Hepatocyte (in vitro differentiated cells): ENCODE measurements at regions not wholly inside any gene's neighbourhood (a gene's known extent, or its start where the extent isn't known, plus 50 kb on each side); places are given as distances from the start of the nearest gene placed in this dataset.

Experiments used
- DNase-seq: peaks from one replicate; pipeline ENCODE4 v3.0.0-alpha.2; 2016; ENCODE audit warnings: low spot score
- H2AFZ ChIP-seq: fragments of 200-600 bp; sonication (generic); 2 replicates; pipeline ENCODE4 v1.6.0; 2016; ENCODE audit warnings: antibody characterized with exemption, mild to moderate bottlenecking
- H3K27ac ChIP-seq: fragments of 200-600 bp; sonication (generic); 2 replicates; pipeline ENCODE4 v1.5.1; 2016; ENCODE audit warnings: mild to moderate bottlenecking
- H3K27me3 ChIP-seq: fragments of 200-600 bp; sonication (generic); 2 replicates; pipeline ENCODE4 v1.6.1; 2016
- H3K36me3 ChIP-seq: fragments of 200-600 bp; sonication (generic); replicated peaks from 2 replicates; pipeline ENCODE4 v1.5.1; 2016; ENCODE audit warnings: low read depth; ENCODE audit not compliant: insufficient read depth
- H3K4me1 ChIP-seq: fragments of 200-600 bp; sonication (generic); 2 replicates; pipeline ENCODE4 v1.5.1; 2016; ENCODE audit warnings: mild to moderate bottlenecking, moderate library complexity; ENCODE audit not compliant: insufficient read depth
- H3K4me2 ChIP-seq: fragments of 200-600 bp; sonication (generic); 2 replicates; pipeline ENCODE4 v1.6.0; 2016
- H3K4me3 ChIP-seq: fragments of 200-600 bp; sonication (generic); 2 replicates; pipeline ENCODE4 v1.5.1; 2016; ENCODE audit warnings: mild to moderate bottlenecking
- H3K79me2 ChIP-seq: fragments of 200-600 bp; sonication (generic); 2 replicates; pipeline ENCODE4 v1.6.0; 2017; ENCODE audit warnings: mild to moderate bottlenecking
- H3K9me2 ChIP-seq: fragments of 200-600 bp; sonication (generic); replicated peaks from 2 replicates; pipeline ENCODE4 v1.6.0; 2017; ENCODE audit warnings: mild to moderate bottlenecking; ENCODE audit not compliant: insufficient read depth
- H3K9me3 ChIP-seq: fragments of 200-600 bp; sonication (generic); 2 replicates; pipeline ENCODE4 v1.5.1; 2016; ENCODE audit warnings: low read depth, mild to moderate bottlenecking
- H4K20me1 ChIP-seq: fragments of 200-600 bp; sonication (generic); 2 replicates; pipeline ENCODE4 v1.6.0; 2016; ENCODE audit warnings: mild to moderate bottlenecking; ENCODE audit not compliant: insufficient read depth, poor library complexity, severe bottlenecking
- CTCF ChIP-seq: fragments of 200-600 bp; sonication (generic); IDR thresholded peaks from 2 replicates; pipeline ENCODE4 v1.5.1; 2016; ENCODE audit warnings: antibody characterized with exemption, mild to moderate bottlenecking; ENCODE audit not compliant: poor library complexity
- EZH2 ChIP-seq: fragments of 200-600 bp; sonication (generic); IDR thresholded peaks from 2 replicates; pipeline ENCODE4 v1.6.1; 2016; ENCODE audit warnings: antibody characterized with exemption, mild to moderate bottlenecking, borderline replicate concordance
- EZH2phosphoT487 ChIP-seq: fragments of 200-600 bp; sonication (generic); IDR thresholded peaks from one replicate; pipeline ENCODE4 v1.6.1; 2018; ENCODE audit warnings: antibody characterized with exemption, mild to moderate bottlenecking, low read depth, moderate library complexity; ENCODE audit not compliant: unreplicated experiment, severe bottlenecking
- WGBS: methylation state at CpG from one replicate; pipeline ENCODE4 v1.1.6; 2016; ENCODE audit warnings: low lambda C conversion rate; ENCODE audit errors: missing lambda C conversion rate; 5-methylcytosine and 5-hydroxymethylcytosine counted together

GRCh38 chr10:51007781-51008180 is 66.5 kb upstream of the PRKG1 start:
- Histone ChIP-seq H3K27ac (no peak overlapping the region), H3K79me2 (no peaks in the 10 kb centered on the region), H3K9me2 (no peaks in the 10 kb centered on the region), H2AFZ (no peak overlapping the region), H3K9me3 (no peaks in the 10 kb centered on the region), H3K4me1 (no peaks in the 10 kb centered on the region), H3K27me3 (no peaks in the 10 kb centered on the region), H3K36me3 (no peaks in the 10 kb centered on the region), H3K4me2 (no peak overlapping the region), H3K4me3 (no peak overlapping the region), H4K20me1 (no peaks in the 10 kb centered on the region)
- 78% methylated on average over 2 of the region's 2 CpGs for WGBS
- TF ChIP-seq CTCF = no peak
- no peak for TF ChIP-seq EZH2
- TF ChIP-seq EZH2phosphoT487 = no peak
- no peak for DNase-seq

- Histone ChIP-seq H3K9me3 (no peaks in the 10 kb centered on the region), H2AFZ (no peak overlapping the region), H4K20me1 (no peaks in the 10 kb centered on the region), H3K36me3 (no peaks in the 10 kb centered on the region), H3K4me1 (no peaks in the 10 kb centered on the region), H3K27ac (no peak overlapping the region), H3K9me2 (no peaks in the 10 kb centered on the region), H3K4me3 (no peak overlapping the region), H3K27me3 (no peaks in the 10 kb centered on the region), H3K4me2 (no peak overlapping the region), H3K79me2 (no peaks in the 10 kb centered on the region)
- TF ChIP-seq EZH2phosphoT487 (no peak), CTCF (no peak), EZH2 (no peak)
- WGBS = 90% methylated on average over 3 of the region's 3 CpGs
- DNase-seq = no peak
These were observed 65.9 kb upstream of the PRKG1 start for GRCh38 chr10:51008346-51008745.

GRCh38 chr10:51010977-51011376 is 63.3 kb upstream of the PRKG1 start:
- TF ChIP-seq EZH2phosphoT487 (no peak), CTCF (peak; percentile 71), EZH2 (no peak)
- Histone ChIP-seq H3K4me2 (no peak overlapping the region), H3K4me1 (no peaks in the 10 kb centered on the region), H3K79me2 (no peaks in the 10 kb centered on the region), H3K27ac (no peak overlapping the region), H3K4me3 (no peak overlapping the region), H4K20me1 (no peaks in the 10 kb centered on the region), H3K36me3 (no peaks in the 10 kb centered on the region), H3K9me2 (no peaks in the 10 kb centered on the region), H3K27me3 (no peaks in the 10 kb centered on the region), H2AFZ (no peak overlapping the region), H3K9me3 (no peaks in the 10 kb centered on the region)
- 13% methylated on average over 2 of the region's 2 CpGs for WGBS
- DNase-seq = peak; percentile 60

- Histone ChIP-seq H3K4me2 (no peak overlapping the region), H4K20me1 (no peaks in the 10 kb centered on the region), H3K9me3 (no peaks in the 10 kb centered on the region), H3K4me3 (no peak overlapping the region), H3K79me2 (no peaks in the 10 kb centered on the region), H3K27ac (no peak overlapping the region), H3K9me2 (no peaks in the 10 kb centered on the region), H3K27me3 (no peaks in the 10 kb centered on the region), H3K36me3 (no peaks in the 10 kb centered on the region), H2AFZ (no peak overlapping the region), H3K4me1 (no peaks in the 10 kb centered on the region)
- DNase-seq = no peak
- 79% methylated on average over 2 of the region's 2 CpGs for WGBS
- TF ChIP-seq CTCF (no peak), EZH2phosphoT487 (no peak), EZH2 (no peak)
These were observed 62.2 kb upstream of the PRKG1 start for GRCh38 chr10:51012073-51012472.
